ENCODE measurements at regions not wholly inside any gene's neighbourhood (a gene's known extent, or its start where the extent isn't known, plus 50 kb on each side); places are given as distances from the start of the nearest gene placed in this dataset.

GRCh38 chr7:40969641-40970040, 733.2 kb downstream of the INHBA start:
- Histone ChIP-seq H3K27ac (ENCODE audit: low read length) (no peak overlapping the region), H3K4me1 (ENCODE audit: control insufficient read depth, insufficient read depth, low read length) (no peaks in the 10 kb centered on the region), H3K36me3 (ENCODE audit: control insufficient read depth, insufficient read depth, low read length) (no peaks in the 10 kb centered on the region), H3K9me3 (ENCODE audit: control insufficient read depth, insufficient read depth, low read length) (no peaks in the 10 kb centered on the region), H3K4me3 (ENCODE audit: low read length) (no peak overlapping the region), H3K27me3 (ENCODE audit: control insufficient read depth, insufficient read depth, low read length) (no peaks in the 10 kb centered on the region)
- DNase-seq: no peak
- intact Hi-C loops (cut with micrococcal nuclease): no loop called here
- WGBS (ENCODE audit: insufficient coverage): no CpG with 5 or more reads among the region's 1 CpG
- ATAC-seq: no peak
- no peak overlapping the region for H3K4me3 Mint-ChIP-seq
- H3K4me1 Mint-ChIP-seq: no peaks in the 10 kb centered on the region
- peaks cover 6 to 8% of the 10 kb centered on the region in 2 donors for H3K9me3 Mint-ChIP-seq
- no peaks in the 10 kb centered on the region for H3K27me3 Mint-ChIP-seq (ENCODE audit: low read depth in 2 of 2)
- H3K36me3 Mint-ChIP-seq: no peaks in the 10 kb centered on the region
- no peak for TF ChIP-seq CTCF (IDR thresholded peaks at IDR 0.05)
- H3K27ac Mint-ChIP-seq: no peak overlapping the region

GRCh38 chr7:40966693-40967092, 736.2 kb downstream of the INHBA start:
- Mint-ChIP-seq H3K27ac (no peak overlapping the region), H3K27me3 (ENCODE audit: low read depth in 2 of 2) (no peaks in the 10 kb centered on the region), H3K9me3 (peaks cover 4 to 8% of the 10 kb centered on the region in 2 donors), H3K4me3 (no peak overlapping the region), H3K4me1 (no peaks in the 10 kb centered on the region), H3K36me3 (no peaks in the 10 kb centered on the region)
- Histone ChIP-seq H3K4me3 (ENCODE audit: low read length) (no peak overlapping the region), H3K27ac (ENCODE audit: low read length) (no peak overlapping the region), H3K9me3 (ENCODE audit: control insufficient read depth, insufficient read depth, low read length) (no peaks in the 10 kb centered on the region), H3K36me3 (ENCODE audit: control insufficient read depth, insufficient read depth, low read length) (no peaks in the 10 kb centered on the region), H3K27me3 (ENCODE audit: control insufficient read depth, insufficient read depth, low read length) (no peaks in the 10 kb centered on the region), H3K4me1 (ENCODE audit: control insufficient read depth, insufficient read depth, low read length) (no peaks in the 10 kb centered on the region)
- WGBS (ENCODE audit: insufficient coverage): 53% methylated on average over 2 of the region's 2 CpGs
- DNase-seq (no peak), ATAC-seq (no peak)
- no peak for TF ChIP-seq CTCF (IDR thresholded peaks at IDR 0.05)
- intact Hi-C loops (cut with micrococcal nuclease): no loop called here

DNA sequence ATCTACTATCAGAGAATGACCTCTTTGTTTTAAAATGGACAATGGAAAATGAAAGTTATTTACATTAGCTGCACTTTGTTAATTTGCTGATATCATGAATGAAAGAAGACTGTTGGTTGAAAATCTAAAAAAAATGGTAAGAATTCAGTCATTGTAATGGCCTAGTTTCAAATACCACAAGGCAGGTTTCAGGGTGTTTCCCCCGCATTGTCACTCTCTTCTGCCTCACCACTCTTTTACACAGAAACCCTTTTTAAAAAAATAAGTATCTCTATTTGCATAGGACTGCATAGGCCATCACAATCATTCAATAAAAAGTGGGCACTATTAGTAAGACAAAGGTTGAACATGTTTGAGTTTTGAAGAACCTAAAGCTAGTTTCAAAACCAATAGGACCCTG, 737.1 kb downstream of the INHBA start:
- Mint-ChIP-seq H3K9me3 (peaks cover 4 to 8% of the 10 kb centered on the region in 2 donors), H3K27me3 (ENCODE audit: low read depth in 2 of 2) (no peaks in the 10 kb centered on the region), H3K36me3 (no peaks in the 10 kb centered on the region), H3K27ac (no peak overlapping the region), H3K4me3 (no peak overlapping the region), H3K4me1 (no peaks in the 10 kb centered on the region)
- no peaks in the 10 kb centered on the region for H3K4me1 ChIP-seq (ENCODE audit: control insufficient read depth, insufficient read depth, low read length)
- H3K4me3 ChIP-seq (ENCODE audit: low read length): no peak overlapping the region
- TF ChIP-seq CTCF (IDR thresholded peaks at IDR 0.05): no peak
- no peaks in the 10 kb centered on the region for H3K27me3 ChIP-seq (ENCODE audit: control insufficient read depth, insufficient read depth, low read length)
- no peaks in the 10 kb centered on the region for H3K9me3 ChIP-seq (ENCODE audit: control insufficient read depth, insufficient read depth, low read length)
- ATAC-seq (no peak), DNase-seq (no peak)
- 40% methylated on average over 1 of the region's 1 CpG for WGBS (ENCODE audit: insufficient coverage)
- no peak overlapping the region for H3K27ac ChIP-seq (ENCODE audit: low read length)
- H3K36me3 ChIP-seq (ENCODE audit: control insufficient read depth, insufficient read depth, low read length): no peaks in the 10 kb centered on the region
- intact Hi-C loops (cut with micrococcal nuclease): no loop called here

GRCh38 chr7:40965016-40965415, 737.9 kb downstream of the INHBA start:
- no peak for TF ChIP-seq CTCF (IDR thresholded peaks at IDR 0.05)
- Histone ChIP-seq H3K4me3 (ENCODE audit: low read length) (no peak overlapping the region), H3K27ac (ENCODE audit: low read length) (no peak overlapping the region), H3K4me1 (ENCODE audit: control insufficient read depth, insufficient read depth, low read length) (no peaks in the 10 kb centered on the region), H3K36me3 (ENCODE audit: control insufficient read depth, insufficient read depth, low read length) (no peaks in the 10 kb centered on the region), H3K9me3 (ENCODE audit: control insufficient read depth, insufficient read depth, low read length) (no peaks in the 10 kb centered on the region), H3K27me3 (ENCODE audit: control insufficient read depth, insufficient read depth, low read length) (no peaks in the 10 kb centered on the region)
- no peak overlapping the region for H3K27ac Mint-ChIP-seq
- DNase-seq (no peak), ATAC-seq (no peak)
- no peaks in the 10 kb centered on the region for H3K4me1 Mint-ChIP-seq
- no peak overlapping the region for H3K4me3 Mint-ChIP-seq
- H3K27me3 Mint-ChIP-seq (ENCODE audit: low read depth in 2 of 2): no peaks in the 10 kb centered on the region
- H3K9me3 Mint-ChIP-seq: peaks cover 0 to 4% of the 10 kb centered on the region in 2 donors
- intact Hi-C loops (cut with micrococcal nuclease): no loop called here
- WGBS (ENCODE audit: insufficient coverage): 75% methylated on average over 1 of the region's 1 CpG
- no peaks in the 10 kb centered on the region for H3K36me3 Mint-ChIP-seq

Measured in natural killer cell (primary cell).